Panc1 (cell line): ENCODE measurements at regions not wholly inside any gene's neighbourhood (a gene's known extent, or its start where the extent isn't known, plus 50 kb on each side); places are given as distances from the start of the nearest gene placed in this dataset.

Experiments
- CTCF ChIP-seq: fragments of 450-650 bp; IDR thresholded peaks from 2 replicates; pipeline ENCODE4 v1.5.1; 2017; ENCODE audit warnings: mild to moderate bottlenecking
- POLR2AphosphoS5 ChIP-seq: IDR thresholded peaks from 2 replicates; pipeline ENCODE4 v1.6.1; 2012; ENCODE audit warnings: mild to moderate bottlenecking, low read depth, low read length, moderate library complexity
- REST ChIP-seq, 2 experiments: IDR thresholded peaks; 2 replicates each; pipeline ENCODE4 v1.6.1; 2011 to 2012; ENCODE audit warnings: low read depth in 2 of 2, control low read depth in 1 of 2, low read length in 1 of 2, mild to moderate bottlenecking in 1 of 2, moderate library complexity in 1 of 2; ENCODE audit not compliant: insufficient read depth in 1 of 2
- SIN3A ChIP-seq: IDR thresholded peaks from 2 replicates; pipeline ENCODE4 v1.6.1; 2012; ENCODE audit warnings: low read depth, mild to moderate bottlenecking, low read length, moderate library complexity, borderline replicate concordance; ENCODE audit not compliant: insufficient read depth
- TCF7L2 ChIP-seq: IDR thresholded peaks from 2 replicates; pipeline ENCODE4 v1.6.1; 2011; ENCODE audit warnings: mild to moderate bottlenecking, low read depth, low read length, inconsistent platforms

- TF ChIP-seq CTCF, result no peak
- no peak for TF ChIP-seq POLR2AphosphoS5
- TF ChIP-seq SIN3A, result no peak
- no peak for TF ChIP-seq REST (IDR thresholded peaks at IDR 0.05; ENCODE audit: insufficient read depth in 1 of 2, low read depth in 2 of 2, low read length in 1 of 2)
- TF ChIP-seq TCF7L2, result no peak
Observed at GRCh38 chr5:124530916-124531315, 215.5 kb downstream of the ZNF608 start.
